ENCODE measurements at regions not wholly inside any gene's neighbourhood (a gene's known extent, or its start where the extent isn't known, plus 50 kb on each side); places are given as distances from the start of the nearest gene placed in this dataset.

- DNase-seq: peak; percentile 62
These were observed 52.0 kb downstream of the RPP21 start for GRCh38 chr6:30396833-30397479.

DNA sequence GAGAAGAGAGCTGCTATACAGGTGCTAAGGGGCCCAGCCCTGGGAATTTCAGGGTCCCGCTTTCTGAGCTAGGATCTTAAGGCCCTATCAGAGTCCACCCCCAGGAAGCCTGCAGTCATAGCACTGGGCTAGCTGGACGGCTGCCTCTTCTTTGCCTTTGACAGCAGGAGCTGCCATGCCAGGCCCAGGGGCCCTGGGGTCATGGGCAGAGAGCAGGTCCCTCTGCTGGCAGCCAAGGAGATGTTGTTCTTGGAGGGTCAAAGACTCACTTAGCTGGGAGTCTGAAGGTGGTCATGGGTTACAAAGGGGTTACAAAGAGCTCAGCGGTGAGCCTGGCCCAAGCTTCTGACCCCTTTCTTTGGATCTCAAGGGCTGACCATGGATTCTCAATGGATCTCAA is 52.7 kb downstream of the RPP21 start:
- DNase-seq: no peak

DNA sequence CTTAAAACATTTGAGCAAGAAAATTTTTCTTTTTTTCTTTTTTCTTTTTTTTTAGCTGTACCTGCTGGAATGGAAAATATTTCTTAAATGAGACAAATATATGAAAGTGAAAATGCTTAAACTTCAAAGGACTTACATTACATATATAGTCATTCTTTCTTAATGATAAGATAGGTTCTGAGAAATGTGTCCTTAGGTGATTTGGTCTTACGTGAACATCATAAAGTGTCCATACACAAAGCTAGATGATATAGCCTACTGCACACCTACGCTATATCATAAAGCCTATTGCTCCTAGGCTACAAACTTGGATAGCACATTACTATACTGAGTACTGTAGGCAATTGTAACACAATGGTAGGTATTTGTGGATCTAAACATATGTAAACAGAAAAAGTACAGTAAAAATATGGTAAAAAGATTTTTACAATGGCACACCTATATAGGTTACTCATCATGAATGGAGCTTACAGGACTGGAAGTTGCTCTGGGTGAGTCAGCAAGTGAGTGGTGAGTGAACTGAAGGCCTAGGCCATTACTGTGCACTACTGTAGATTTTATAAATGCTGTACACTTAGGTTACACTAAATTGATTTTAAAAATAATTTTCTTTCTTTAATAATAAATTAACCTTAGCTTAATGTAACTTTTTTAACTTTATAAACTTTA is 54.6 kb downstream of the RPP21 start:
- no peak for DNase-seq

DNA sequence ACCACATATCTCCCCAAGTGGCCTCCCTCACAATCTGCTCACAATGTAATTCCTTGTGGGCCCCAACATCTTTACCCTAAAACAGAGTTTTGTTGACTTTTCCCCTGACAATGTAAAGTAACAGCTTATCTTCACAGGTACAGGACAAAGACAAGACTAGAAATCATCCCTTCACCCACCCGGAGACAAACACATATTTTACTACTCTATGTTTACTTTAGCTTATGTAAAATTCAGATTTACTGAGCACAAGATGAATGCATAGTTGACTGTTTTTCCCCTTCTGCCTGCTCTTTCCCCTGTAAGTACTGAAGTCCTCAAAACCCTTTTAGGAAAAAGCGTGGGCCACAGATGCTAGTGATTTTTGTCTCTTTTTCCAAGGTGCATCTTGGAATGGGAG is 61.0 kb downstream of the RPP21 start:
- no peak for DNase-seq

DNA sequence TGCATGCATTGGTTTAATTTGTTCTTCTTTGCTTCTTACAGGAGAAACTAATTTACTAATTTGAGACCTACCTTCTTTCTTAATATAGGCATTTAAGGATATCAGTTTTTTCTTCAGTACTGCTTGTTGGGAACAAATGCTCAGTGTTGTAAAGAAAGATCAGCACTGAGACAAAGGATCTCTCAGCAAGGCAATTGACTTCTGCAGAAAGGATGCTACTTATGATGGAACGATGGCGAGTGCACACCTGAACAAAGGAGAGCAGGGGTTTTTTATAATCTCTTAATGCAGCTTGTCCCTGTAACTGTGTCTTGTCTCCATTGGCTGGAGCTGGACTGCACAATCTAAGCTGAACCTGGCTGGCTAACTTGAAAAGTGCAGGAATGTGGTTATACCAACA is 64.2 kb downstream of the RPP21 start:
- DNase-seq: no peak

DNA sequence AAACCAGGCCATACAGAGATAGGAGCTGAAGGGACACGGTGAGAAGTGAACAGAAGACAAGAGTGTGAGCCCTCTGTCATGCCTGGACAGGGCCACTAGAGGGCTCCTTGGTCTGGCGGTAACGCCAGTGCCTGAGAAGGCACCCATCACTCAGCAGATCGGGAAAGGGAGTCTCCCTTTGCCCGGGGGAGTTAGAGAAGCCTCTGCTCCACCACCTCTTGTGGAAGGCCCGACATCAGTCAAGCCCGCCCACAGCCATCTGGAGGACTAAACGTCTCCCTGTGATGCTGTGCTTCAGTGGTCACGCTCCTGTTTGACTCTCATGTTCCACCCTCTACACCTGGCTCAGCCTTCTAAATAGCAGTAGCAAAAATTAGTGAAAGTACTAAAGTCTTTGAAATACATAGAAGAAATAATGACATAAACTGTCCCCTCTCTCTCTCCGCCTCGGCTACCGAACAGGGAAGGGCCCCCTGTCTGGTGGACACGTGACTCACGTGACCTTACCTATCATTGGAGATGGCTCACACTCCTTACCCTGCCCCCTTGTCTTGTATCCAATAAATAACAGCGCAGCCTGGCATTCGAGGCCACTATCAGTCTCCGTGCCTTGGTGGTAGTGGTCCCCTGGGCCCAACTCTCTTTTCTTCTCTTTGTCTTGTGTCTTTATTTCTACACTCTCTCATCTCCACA is 66.7 kb downstream of the RPP21 start:
- DNase-seq: peak; percentile 42

DNA sequence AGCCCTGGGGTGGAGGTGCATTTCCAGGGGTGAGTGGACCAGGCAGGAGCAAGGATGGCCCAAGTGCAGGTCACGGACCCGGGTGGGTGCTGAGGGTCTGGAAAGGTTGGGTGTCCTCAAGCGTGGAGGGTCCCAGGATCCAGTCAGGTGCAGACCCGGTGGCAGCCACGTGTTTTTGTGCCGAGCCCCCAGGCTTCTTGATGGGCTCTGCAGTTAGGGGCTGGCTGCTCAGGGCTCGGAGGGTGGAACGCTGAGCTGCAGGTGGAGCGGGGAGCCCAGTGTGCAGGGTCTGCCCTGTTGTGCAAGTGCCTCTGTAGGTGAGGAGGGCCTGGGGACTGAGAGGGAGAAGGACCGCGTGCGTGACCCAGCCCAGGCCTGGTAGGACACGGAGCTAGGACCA is 70.9 kb upstream of the HLA-E start:
- DNase-seq: no peak

DNA sequence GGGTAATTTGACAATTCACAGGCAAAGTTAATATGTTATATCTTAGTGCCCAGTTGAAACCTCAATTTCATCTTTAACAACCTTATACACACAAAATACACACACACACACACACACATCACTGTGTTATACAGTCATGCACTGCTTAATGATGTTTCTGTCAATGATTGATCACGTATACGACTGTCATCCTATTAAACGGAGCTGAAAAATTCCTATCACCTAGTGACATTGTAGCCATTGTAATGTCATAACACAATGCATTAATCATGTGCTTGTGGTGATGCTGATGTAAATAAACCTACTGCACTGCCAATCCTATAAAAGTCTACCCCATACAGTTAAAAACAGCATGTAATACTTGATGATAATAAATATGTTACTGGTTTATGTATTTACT is 64.8 kb upstream of the HLA-E start:
- no peak for DNase-seq

Measured in NCI-H2029 (cell line).